Cardiac fibroblast (primary cell): ENCODE measurements at regions not wholly inside any gene's neighbourhood (a gene's known extent, or its start where the extent isn't known, plus 50 kb on each side); places are given as distances from the start of the nearest gene placed in this dataset.

Source experiments
- DNase-seq, 2 donors: peaks; one replicate each; pipeline versions ENCODE4 v3.0.0 to v3.0.0-alpha.2; 2010; ENCODE audit warnings: low read depth in 2 of 2
- H3K4me3 ChIP-seq, 2 donors: replicated peaks in 1 of 2; 1 replicate in 1 of 2; 2 replicates in 1 of 2; pipeline ENCODE4 v1.5.1; 2011; ENCODE audit warnings: low read depth in 2 of 2, low read length in 2 of 2, mild to moderate bottlenecking in 2 of 2, moderate library complexity in 1 of 2
- TF ChIP-seq, protein P1 (sequence below): IDR thresholded peaks from one replicate; pipeline ENCODE4 v1.5.1; 2011; ENCODE audit warnings: low read depth, mild to moderate bottlenecking, low read length, inconsistent platforms

DNA sequence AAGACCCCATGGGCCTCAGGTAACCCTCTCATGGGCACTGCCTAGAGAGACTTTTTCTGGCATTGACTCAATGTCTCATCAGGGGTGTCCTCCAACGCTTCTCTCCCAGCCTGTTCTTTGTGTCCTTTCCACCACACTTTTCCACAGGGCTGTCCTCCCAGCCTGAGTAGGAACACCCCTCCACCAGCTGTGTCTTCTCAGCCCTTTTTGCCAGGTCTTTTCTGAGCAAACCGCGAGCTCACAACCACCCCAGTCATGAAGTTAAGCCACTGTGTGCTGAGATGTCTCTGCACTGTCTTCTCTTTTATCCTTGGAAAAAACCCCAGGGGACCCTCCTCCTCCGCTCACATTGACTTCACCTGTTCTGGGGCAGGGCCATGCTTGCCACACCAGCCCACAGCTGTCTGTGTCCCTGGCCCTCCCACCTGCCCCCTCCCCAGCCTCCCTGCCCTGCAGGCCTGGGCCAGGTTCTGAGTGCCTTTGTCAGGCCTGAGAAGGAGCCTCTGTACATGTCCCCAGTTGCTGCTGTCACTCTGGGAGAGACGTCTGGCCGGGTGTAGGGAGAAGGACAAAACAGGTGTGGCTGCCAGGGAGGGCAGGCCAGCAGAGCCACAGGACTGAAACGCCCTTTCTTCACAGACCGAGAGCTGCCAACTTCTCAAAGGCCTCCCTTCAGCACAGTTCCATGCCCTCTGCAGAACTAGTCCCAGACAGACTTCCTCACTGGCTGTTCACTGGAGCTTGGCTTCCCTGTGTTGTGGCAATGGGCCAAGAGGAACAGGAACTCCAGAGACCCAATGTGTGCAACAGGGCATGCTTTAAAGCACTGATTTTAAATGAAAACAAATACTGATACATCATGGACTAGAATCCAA lies 50.5 kb upstream of the PNMA1 start:
- peak; percentile 44 to 67 for DNase-seq
- no peak overlapping the region for H3K4me3 ChIP-seq
- TF ChIP-seq, protein P1, sequence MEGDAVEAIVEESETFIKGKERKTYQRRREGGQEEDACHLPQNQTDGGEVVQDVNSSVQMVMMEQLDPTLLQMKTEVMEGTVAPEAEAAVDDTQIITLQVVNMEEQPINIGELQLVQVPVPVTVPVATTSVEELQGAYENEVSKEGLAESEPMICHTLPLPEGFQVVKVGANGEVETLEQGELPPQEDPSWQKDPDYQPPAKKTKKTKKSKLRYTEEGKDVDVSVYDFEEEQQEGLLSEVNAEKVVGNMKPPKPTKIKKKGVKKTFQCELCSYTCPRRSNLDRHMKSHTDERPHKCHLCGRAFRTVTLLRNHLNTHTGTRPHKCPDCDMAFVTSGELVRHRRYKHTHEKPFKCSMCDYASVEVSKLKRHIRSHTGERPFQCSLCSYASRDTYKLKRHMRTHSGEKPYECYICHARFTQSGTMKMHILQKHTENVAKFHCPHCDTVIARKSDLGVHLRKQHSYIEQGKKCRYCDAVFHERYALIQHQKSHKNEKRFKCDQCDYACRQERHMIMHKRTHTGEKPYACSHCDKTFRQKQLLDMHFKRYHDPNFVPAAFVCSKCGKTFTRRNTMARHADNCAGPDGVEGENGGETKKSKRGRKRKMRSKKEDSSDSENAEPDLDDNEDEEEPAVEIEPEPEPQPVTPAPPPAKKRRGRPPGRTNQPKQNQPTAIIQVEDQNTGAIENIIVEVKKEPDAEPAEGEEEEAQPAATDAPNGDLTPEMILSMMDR: no peak
